B cell (primary cell): ENCODE measurements at regions not wholly inside any gene's neighbourhood (a gene's known extent, or its start where the extent isn't known, plus 50 kb on each side); places are given as distances from the start of the nearest gene placed in this dataset.

Experiments
- EZH2 ChIP-seq: IDR thresholded peaks from 2 replicates; pipeline ENCODE4 v1.6.1; 2012; ENCODE audit warnings: borderline replicate concordance, low read depth, mild to moderate bottlenecking, moderate library complexity, low read length; ENCODE audit not compliant: insufficient read depth, poor library complexity, severe bottlenecking
- TF ChIP-seq, protein P1 (sequence below): fragments of 200-600 bp; IDR thresholded peaks from one replicate; pipeline ENCODE4 v1.8.0; 2022; ENCODE audit warnings: antibody characterized with exemption, mild to moderate bottlenecking

GRCh38 chr18:37796823-37797349 is 231.3 kb upstream of the CELF4 start:
- TF ChIP-seq, protein P1, sequence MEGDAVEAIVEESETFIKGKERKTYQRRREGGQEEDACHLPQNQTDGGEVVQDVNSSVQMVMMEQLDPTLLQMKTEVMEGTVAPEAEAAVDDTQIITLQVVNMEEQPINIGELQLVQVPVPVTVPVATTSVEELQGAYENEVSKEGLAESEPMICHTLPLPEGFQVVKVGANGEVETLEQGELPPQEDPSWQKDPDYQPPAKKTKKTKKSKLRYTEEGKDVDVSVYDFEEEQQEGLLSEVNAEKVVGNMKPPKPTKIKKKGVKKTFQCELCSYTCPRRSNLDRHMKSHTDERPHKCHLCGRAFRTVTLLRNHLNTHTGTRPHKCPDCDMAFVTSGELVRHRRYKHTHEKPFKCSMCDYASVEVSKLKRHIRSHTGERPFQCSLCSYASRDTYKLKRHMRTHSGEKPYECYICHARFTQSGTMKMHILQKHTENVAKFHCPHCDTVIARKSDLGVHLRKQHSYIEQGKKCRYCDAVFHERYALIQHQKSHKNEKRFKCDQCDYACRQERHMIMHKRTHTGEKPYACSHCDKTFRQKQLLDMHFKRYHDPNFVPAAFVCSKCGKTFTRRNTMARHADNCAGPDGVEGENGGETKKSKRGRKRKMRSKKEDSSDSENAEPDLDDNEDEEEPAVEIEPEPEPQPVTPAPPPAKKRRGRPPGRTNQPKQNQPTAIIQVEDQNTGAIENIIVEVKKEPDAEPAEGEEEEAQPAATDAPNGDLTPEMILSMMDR = no peak
- no peak for TF ChIP-seq EZH2
